ENCODE measurements at regions not wholly inside any gene's neighbourhood (a gene's known extent, or its start where the extent isn't known, plus 50 kb on each side); places are given as distances from the start of the nearest gene placed in this dataset.

- Histone ChIP-seq H3K9me3 (ENCODE audit: control insufficient read depth, low read length) (no peaks in the 10 kb centered on the region), H3K27ac (ENCODE audit: low read depth, low read length, severe bottlenecking) (no peak overlapping the region), H3K4me3 (ENCODE audit: extremely low read depth, insufficient read depth, low read length, poor library complexity, severe bottlenecking) (no peak overlapping the region), H3K4me1 (ENCODE audit: control insufficient read depth, insufficient read depth, low read length, poor library complexity, severe bottlenecking) (peaks cover 4% of the 10 kb centered on the region), H3K36me3 (ENCODE audit: control insufficient read depth, insufficient read depth, low read length) (no peaks in the 10 kb centered on the region)
Measured at GRCh38 chr5:126103050-126103449, 320.2 kb upstream of the GRAMD2B start.

- no CpG with 5 or more reads among the region's 1 CpG for WGBS, 2 experiments (ENCODE audit: insufficient coverage in 2 of 2)
Measured at GRCh38 chr5:126103868-126104267, 319.3 kb upstream of the GRAMD2B start.

GRCh38 chr5:126104341-126104740 lies 318.9 kb upstream of the GRAMD2B start:
- Histone ChIP-seq H3K4me1 (ENCODE audit: control insufficient read depth, insufficient read depth, low read length, poor library complexity, severe bottlenecking) (no peaks in the 10 kb centered on the region), H3K9me3 (ENCODE audit: control insufficient read depth, low read length) (no peaks in the 10 kb centered on the region), H3K36me3 (ENCODE audit: control insufficient read depth, insufficient read depth, low read length) (no peaks in the 10 kb centered on the region), H3K27ac (ENCODE audit: low read depth, low read length, severe bottlenecking) (no peak overlapping the region), H3K4me3 (ENCODE audit: extremely low read depth, insufficient read depth, low read length, poor library complexity, severe bottlenecking) (no peak overlapping the region)

More at GRCh38 chr5:126103868-126104267, 319.3 kb upstream of the GRAMD2B start:
- Histone ChIP-seq H3K36me3 (ENCODE audit: control insufficient read depth, insufficient read depth, low read length) (no peaks in the 10 kb centered on the region), H3K9me3 (ENCODE audit: control insufficient read depth, low read length) (no peaks in the 10 kb centered on the region), H3K4me1 (ENCODE audit: control insufficient read depth, insufficient read depth, low read length, poor library complexity, severe bottlenecking) (peaks cover 2% of the 10 kb centered on the region), H3K4me3 (ENCODE audit: extremely low read depth, insufficient read depth, low read length, poor library complexity, severe bottlenecking) (no peak overlapping the region), H3K27ac (ENCODE audit: low read depth, low read length, severe bottlenecking) (no peak overlapping the region)

DNA sequence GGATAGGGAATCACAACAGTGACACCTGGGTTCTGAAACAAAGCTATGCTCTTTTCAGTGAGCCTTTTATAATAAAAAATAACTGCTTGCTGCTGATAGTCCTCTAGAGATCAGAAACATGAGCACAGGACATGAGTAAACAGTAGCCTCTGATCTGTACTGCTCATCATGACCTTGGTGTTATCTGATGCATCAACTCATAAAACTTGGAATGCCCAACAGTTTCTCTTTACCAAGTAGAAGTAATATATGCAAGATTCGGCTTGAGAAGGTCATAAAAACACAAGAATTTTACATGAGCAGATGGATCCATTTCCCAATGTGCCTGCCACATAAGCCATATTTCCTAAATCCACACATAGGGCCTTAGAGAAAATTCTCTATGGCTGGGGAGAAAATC lies 318.3 kb upstream of the GRAMD2B start:
- no CpG with 5 or more reads among the region's 1 CpG for WGBS, 2 experiments (ENCODE audit: insufficient coverage in 2 of 2)
- no peak overlapping the region for H3K4me3 ChIP-seq (ENCODE audit: extremely low read depth, insufficient read depth, low read length, poor library complexity, severe bottlenecking)
- no peaks in the 10 kb centered on the region for H3K36me3 ChIP-seq (ENCODE audit: control insufficient read depth, insufficient read depth, low read length)
- H3K4me1 ChIP-seq (ENCODE audit: control insufficient read depth, insufficient read depth, low read length, poor library complexity, severe bottlenecking), result no peaks in the 10 kb centered on the region
- no peak overlapping the region for H3K27ac ChIP-seq (ENCODE audit: low read depth, low read length, severe bottlenecking)
- H3K9me3 ChIP-seq (ENCODE audit: control insufficient read depth, low read length), result no peaks in the 10 kb centered on the region

DNA sequence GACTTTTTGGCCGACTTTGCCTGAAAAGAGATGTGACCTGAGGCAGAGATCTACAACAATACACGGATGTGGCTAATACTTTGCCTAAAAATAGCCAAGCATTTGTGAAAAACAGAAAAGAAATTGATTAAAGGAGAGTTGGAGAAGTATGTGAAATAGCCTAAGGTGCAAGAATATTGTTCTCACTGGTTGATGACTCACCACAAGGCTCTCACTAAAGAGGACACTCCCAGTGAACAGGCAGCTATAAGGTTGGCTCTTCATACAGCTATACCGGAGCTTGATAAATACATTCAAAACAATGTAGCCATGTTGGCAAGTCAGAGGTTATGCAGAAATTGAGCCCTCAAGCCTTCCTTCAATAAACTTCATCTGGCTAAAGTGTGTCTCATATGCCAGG lies 317.2 kb upstream of the GRAMD2B start:
- H3K36me3 ChIP-seq (ENCODE audit: control insufficient read depth, insufficient read depth, low read length), result no peaks in the 10 kb centered on the region
- 81 to 84% methylated on average over 2 to 3 of the region's 3 CpGs for WGBS, 2 experiments (ENCODE audit: insufficient coverage in 2 of 2)

DNA sequence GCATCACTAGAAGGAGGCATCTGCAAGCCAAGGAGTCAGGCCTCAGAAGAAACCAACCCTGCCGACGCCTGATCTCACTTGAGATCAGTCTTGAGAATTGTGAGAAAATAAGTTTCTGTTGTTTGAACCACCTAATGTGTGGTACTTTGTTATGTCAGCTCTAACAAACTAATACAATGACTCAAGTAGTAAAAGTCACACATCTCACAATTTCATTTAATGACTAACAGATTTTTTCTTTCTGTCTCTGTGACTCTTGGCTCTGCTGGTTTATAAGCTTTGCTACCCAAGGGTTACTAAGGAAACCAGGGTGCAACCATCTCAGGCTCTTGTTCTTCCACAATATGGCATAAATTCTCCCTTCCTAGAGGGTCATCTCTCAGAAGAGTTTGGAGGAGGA lies 315.8 kb upstream of the GRAMD2B start:
- Histone ChIP-seq H3K4me1 (ENCODE audit: control insufficient read depth, insufficient read depth, low read length, poor library complexity, severe bottlenecking) (no peaks in the 10 kb centered on the region), H3K4me3 (ENCODE audit: extremely low read depth, insufficient read depth, low read length, poor library complexity, severe bottlenecking) (no peak overlapping the region), H3K9me3 (ENCODE audit: control insufficient read depth, low read length) (peaks cover 5% of the 10 kb centered on the region), H3K36me3 (ENCODE audit: control insufficient read depth, insufficient read depth, low read length) (no peaks in the 10 kb centered on the region), H3K27ac (ENCODE audit: low read depth, low read length, severe bottlenecking) (no peak overlapping the region)
- WGBS, 2 experiments (ENCODE audit: insufficient coverage in 2 of 2), result 76 to 80% methylated on average over 2 of the region's 2 CpGs

More for the DNA sequence above, 317.2 kb upstream of the GRAMD2B start:
- Histone ChIP-seq H3K4me1 (ENCODE audit: control insufficient read depth, insufficient read depth, low read length, poor library complexity, severe bottlenecking) (no peaks in the 10 kb centered on the region), H3K4me3 (ENCODE audit: extremely low read depth, insufficient read depth, low read length, poor library complexity, severe bottlenecking) (no peak overlapping the region), H3K9me3 (ENCODE audit: control insufficient read depth, low read length) (no peaks in the 10 kb centered on the region), H3K27ac (ENCODE audit: low read depth, low read length, severe bottlenecking) (no peak overlapping the region)

DNA sequence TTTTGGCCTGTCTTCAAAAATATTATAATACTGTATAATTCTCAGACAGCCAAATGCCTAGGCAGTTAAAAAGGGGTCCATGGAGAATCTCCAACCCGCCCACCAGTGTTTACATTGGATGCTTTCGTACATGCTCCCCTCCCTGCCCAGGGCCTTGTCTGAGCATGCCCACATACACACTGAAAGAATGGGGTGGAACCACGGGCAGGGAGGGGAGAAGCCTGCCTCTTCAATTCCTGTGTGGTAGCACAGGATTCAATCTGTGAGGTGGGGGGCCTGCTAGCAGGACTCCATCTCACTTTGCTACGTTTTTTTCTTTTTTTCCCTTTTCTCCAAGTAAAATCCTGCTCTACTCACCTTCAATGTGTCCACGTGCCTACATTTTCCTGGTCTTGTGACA lies 314.7 kb upstream of the GRAMD2B start:
- no peaks in the 10 kb centered on the region for H3K4me1 ChIP-seq (ENCODE audit: control insufficient read depth, insufficient read depth, low read length, poor library complexity, severe bottlenecking)
- WGBS, 2 experiments (ENCODE audit: insufficient coverage in 2 of 2), result 60 to 81% methylated on average over 1 to 2 of the region's 5 CpGs
- H3K36me3 ChIP-seq (ENCODE audit: control insufficient read depth, insufficient read depth, low read length), result no peaks in the 10 kb centered on the region
- peaks cover 9% of the 10 kb centered on the region for H3K9me3 ChIP-seq (ENCODE audit: control insufficient read depth, low read length)
- no peak overlapping the region for H3K4me3 ChIP-seq (ENCODE audit: extremely low read depth, insufficient read depth, low read length, poor library complexity, severe bottlenecking)
- no peak overlapping the region for H3K27ac ChIP-seq (ENCODE audit: low read depth, low read length, severe bottlenecking)

DNA sequence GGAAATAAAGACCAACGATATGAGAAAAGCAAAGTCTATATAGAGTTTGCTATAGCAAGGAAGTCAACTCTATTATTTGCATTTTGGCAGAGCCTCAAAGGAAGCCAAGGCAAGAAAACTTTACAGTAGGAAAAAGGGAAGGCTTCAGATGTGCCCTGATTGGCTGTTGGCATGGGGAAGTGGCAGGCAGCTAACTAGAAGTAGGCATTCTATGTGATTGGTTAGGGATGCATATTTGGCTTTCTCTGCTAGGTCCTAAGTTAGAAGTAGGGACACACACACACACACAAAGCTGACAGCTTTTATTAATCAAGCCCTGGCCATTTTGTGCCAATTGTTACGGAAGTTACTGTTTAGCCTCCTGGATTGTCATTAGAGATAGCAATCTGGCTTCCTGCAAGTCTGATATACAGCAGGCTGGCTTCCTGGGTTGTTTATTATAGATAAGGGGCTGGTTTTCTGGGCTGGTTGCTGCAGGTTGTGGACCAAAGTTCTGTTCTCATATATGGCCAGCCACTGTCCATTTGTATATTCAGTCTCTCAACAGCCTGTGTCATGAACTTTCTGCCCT lies 308.1 kb upstream of the GRAMD2B start:
- 71 to 86% methylated on average over 1 of the region's 2 CpGs for WGBS, 2 experiments (ENCODE audit: insufficient coverage in 2 of 2)

DNA sequence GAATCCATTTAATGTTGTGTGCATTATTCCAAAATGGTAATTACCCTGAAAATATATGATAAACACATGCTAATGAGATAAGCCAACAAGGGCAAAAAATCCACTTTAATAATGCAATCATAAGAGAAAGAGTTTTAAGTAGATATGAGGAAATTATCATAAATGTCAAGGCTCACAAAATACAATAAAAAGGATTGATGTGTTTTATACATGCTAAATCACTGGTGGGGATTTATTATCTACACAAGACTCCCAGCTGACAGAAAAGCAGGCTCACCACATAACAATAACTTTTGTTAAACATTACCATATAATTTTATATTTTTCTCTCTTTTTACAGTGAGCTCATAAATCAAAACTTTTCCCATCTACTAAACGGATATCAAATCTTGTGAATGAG lies 306.2 kb upstream of the GRAMD2B start:
- Histone ChIP-seq H3K36me3 (ENCODE audit: control insufficient read depth, insufficient read depth, low read length) (no peaks in the 10 kb centered on the region), H3K27ac (ENCODE audit: low read depth, low read length, severe bottlenecking) (no peak overlapping the region), H3K9me3 (ENCODE audit: control insufficient read depth, low read length) (peaks cover 7% of the 10 kb centered on the region), H3K4me3 (ENCODE audit: extremely low read depth, insufficient read depth, low read length, poor library complexity, severe bottlenecking) (no peak overlapping the region), H3K4me1 (ENCODE audit: control insufficient read depth, insufficient read depth, low read length, poor library complexity, severe bottlenecking) (no peaks in the 10 kb centered on the region)
- WGBS, 2 experiments (ENCODE audit: insufficient coverage in 2 of 2), result no CpG with 5 or more reads among the region's 1 CpG

More for the DNA sequence above, 308.1 kb upstream of the GRAMD2B start:
- Histone ChIP-seq H3K9me3 (ENCODE audit: control insufficient read depth, low read length) (peaks cover 9% of the 10 kb centered on the region), H3K36me3 (ENCODE audit: control insufficient read depth, insufficient read depth, low read length) (no peaks in the 10 kb centered on the region), H3K27ac (ENCODE audit: low read depth, low read length, severe bottlenecking) (no peak overlapping the region), H3K4me1 (ENCODE audit: control insufficient read depth, insufficient read depth, low read length, poor library complexity, severe bottlenecking) (no peaks in the 10 kb centered on the region), H3K4me3 (ENCODE audit: extremely low read depth, insufficient read depth, low read length, poor library complexity, severe bottlenecking) (no peak overlapping the region)

DNA sequence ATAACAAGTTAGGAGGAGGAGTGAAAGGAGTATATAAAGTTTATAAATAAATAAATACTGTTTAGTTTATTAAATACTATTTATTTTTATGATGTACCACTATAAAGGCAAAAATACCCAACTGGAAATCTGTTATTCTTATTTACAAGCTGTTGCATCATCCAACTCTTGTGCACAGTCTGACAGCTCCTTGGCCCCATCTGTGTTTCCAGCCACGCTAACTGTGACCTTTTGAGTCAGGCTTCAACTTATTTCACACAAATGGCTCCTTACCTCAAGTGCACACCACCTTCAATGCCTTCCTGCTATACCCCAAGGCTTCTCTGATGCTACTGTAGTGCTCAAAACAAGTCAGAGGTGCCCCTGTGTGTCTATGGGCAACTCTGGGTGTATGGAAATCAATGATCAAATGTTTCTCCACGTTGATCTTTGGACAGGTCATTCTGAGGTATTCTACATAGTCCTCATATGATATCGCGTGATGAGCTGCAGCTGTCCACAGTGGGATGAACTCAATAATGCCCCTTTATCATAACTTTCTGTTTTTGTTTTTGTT lies 303.2 kb upstream of the GRAMD2B start:
- Histone ChIP-seq H3K9me3 (ENCODE audit: control insufficient read depth, low read length) (no peaks in the 10 kb centered on the region), H3K27ac (ENCODE audit: low read depth, low read length, severe bottlenecking) (no peak overlapping the region), H3K4me3 (ENCODE audit: extremely low read depth, insufficient read depth, low read length, poor library complexity, severe bottlenecking) (no peak overlapping the region), H3K4me1 (ENCODE audit: control insufficient read depth, insufficient read depth, low read length, poor library complexity, severe bottlenecking) (peaks cover 14% of the 10 kb centered on the region), H3K36me3 (ENCODE audit: control insufficient read depth, insufficient read depth, low read length) (no peaks in the 10 kb centered on the region)
- 83 to 100% methylated on average over 1 to 2 of the region's 4 CpGs for WGBS, 2 experiments (ENCODE audit: insufficient coverage in 2 of 2)

DNA sequence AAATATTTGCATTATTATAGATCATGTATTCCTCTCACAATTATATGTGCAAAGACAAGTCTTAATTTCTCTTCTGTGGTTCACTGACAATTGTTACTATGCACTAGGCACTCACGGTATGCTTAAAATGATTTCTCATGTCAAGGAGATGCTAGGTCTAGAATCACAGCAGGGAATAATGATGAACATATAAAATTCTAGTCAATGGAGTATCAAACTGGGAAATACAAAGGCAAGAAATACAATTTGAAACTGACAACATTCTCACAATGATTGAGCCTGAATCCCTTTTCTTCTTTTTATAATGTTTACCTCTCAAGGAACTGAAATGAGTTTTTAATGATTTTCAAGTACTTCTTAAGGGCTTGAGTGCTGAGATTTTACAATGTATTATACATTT lies 302.3 kb upstream of the GRAMD2B start:
- no peaks in the 10 kb centered on the region for H3K36me3 ChIP-seq (ENCODE audit: control insufficient read depth, insufficient read depth, low read length)
- no peak overlapping the region for H3K4me3 ChIP-seq (ENCODE audit: extremely low read depth, insufficient read depth, low read length, poor library complexity, severe bottlenecking)
- H3K9me3 ChIP-seq (ENCODE audit: control insufficient read depth, low read length), result no peaks in the 10 kb centered on the region
- H3K4me1 ChIP-seq (ENCODE audit: control insufficient read depth, insufficient read depth, low read length, poor library complexity, severe bottlenecking), result peaks cover 20% of the 10 kb centered on the region
- WGBS, 2 experiments (ENCODE audit: insufficient coverage in 2 of 2), result 100% methylated on average over 1 of the region's 1 CpG; no CpG with 5 or more reads in 1 of the 2 experiments
- H3K27ac ChIP-seq (ENCODE audit: low read depth, low read length, severe bottlenecking), result no peak overlapping the region

All from mesodermal cell (in vitro differentiated cells).